ENCODE measurements at regions not wholly inside any gene's neighbourhood (a gene's known extent, or its start where the extent isn't known, plus 50 kb on each side); places are given as distances from the start of the nearest gene placed in this dataset.
"Not testable (repeated sequence)": the region's sequence is repeated elsewhere in the genome, so short reads cannot be mapped to it uniquely, and the experiment has no call there.

DNA sequence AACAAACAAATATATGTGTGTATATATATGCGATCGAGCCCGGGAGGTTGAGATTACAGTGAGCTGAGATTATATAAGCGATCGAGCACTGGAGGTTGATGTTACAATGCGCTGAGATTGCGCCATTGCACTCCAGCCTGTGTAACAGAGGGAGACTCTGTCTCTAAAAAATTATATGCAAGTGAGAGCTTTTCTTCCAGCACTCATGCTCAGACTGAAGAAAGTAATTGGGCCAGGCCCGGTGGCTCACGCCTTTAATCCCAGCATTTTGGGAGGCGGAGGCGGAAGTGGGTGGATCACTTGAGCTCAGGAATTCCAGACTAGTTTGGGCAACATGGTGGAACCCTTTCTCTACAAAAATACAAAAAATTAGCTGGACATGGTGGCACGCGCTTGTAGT is 93.2 kb upstream of the OR4F16 start:
- TF ChIP-seq, protein P1, sequence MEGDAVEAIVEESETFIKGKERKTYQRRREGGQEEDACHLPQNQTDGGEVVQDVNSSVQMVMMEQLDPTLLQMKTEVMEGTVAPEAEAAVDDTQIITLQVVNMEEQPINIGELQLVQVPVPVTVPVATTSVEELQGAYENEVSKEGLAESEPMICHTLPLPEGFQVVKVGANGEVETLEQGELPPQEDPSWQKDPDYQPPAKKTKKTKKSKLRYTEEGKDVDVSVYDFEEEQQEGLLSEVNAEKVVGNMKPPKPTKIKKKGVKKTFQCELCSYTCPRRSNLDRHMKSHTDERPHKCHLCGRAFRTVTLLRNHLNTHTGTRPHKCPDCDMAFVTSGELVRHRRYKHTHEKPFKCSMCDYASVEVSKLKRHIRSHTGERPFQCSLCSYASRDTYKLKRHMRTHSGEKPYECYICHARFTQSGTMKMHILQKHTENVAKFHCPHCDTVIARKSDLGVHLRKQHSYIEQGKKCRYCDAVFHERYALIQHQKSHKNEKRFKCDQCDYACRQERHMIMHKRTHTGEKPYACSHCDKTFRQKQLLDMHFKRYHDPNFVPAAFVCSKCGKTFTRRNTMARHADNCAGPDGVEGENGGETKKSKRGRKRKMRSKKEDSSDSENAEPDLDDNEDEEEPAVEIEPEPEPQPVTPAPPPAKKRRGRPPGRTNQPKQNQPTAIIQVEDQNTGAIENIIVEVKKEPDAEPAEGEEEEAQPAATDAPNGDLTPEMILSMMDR (IDR thresholded peaks at IDR 0.05), result not testable (repeated sequence)
- not testable (repeated sequence) for TF ChIP-seq POLR2A (IDR thresholded peaks at IDR 0.05)

All from esophagus squamous epithelium (tissue), 4 donors.